HG03565 (cell line): ENCODE measurements at regions not wholly inside any gene's neighbourhood (a gene's known extent, or its start where the extent isn't known, plus 50 kb on each side); places are given as distances from the start of the nearest gene placed in this dataset.

Experiments
- ATAC-seq: cut with Tn5 transposase; IDR thresholded peaks from one replicate; pipeline ENCODE4 v1.9.1; 2021; ENCODE audit warnings: mild to moderate bottlenecking, moderate library complexity; ENCODE audit not compliant: unreplicated experiment

- no peak for ATAC-seq
Measured at GRCh38 chr3:174639970-174640369, 219.2 kb upstream of the NAALADL2 start.

GRCh38 chr3:174640932-174641331 is 218.2 kb upstream of the NAALADL2 start:
- no peak for ATAC-seq

GRCh38 chr3:174644287-174644686 is 214.8 kb upstream of the NAALADL2 start:
- no peak for ATAC-seq

- ATAC-seq, result no peak
Measured at GRCh38 chr3:174651951-174652350, 207.2 kb upstream of the NAALADL2 start.

- ATAC-seq, result no peak
Measured at GRCh38 chr3:174659511-174659910, 199.6 kb upstream of the NAALADL2 start.

GRCh38 chr3:174662653-174663052 is 196.5 kb upstream of the NAALADL2 start:
- no peak for ATAC-seq

- ATAC-seq, result no peak
Measured at GRCh38 chr3:174667386-174667785, 191.7 kb upstream of the NAALADL2 start.

- ATAC-seq, result no peak
Measured at GRCh38 chr3:174675406-174675805, 183.7 kb upstream of the NAALADL2 start.

GRCh38 chr3:174681784-174682183 is 177.3 kb upstream of the NAALADL2 start:
- no peak for ATAC-seq

- ATAC-seq, result no peak
Measured at GRCh38 chr3:174685796-174686195, 173.3 kb upstream of the NAALADL2 start.

- no peak for ATAC-seq
Measured at GRCh38 chr3:174697310-174697709, 161.8 kb upstream of the NAALADL2 start.

GRCh38 chr3:174700736-174701135 is 158.4 kb upstream of the NAALADL2 start:
- ATAC-seq, result no peak

GRCh38 chr3:174710612-174711011 is 148.5 kb upstream of the NAALADL2 start:
- no peak for ATAC-seq

- no peak for ATAC-seq
Measured at GRCh38 chr3:174715386-174715785, 143.7 kb upstream of the NAALADL2 start.

- ATAC-seq, result no peak
Measured at GRCh38 chr3:174716956-174717505, 142.1 kb upstream of the NAALADL2 start.

GRCh38 chr3:174720717-174721116 is 138.4 kb upstream of the NAALADL2 start:
- ATAC-seq, result no peak

- ATAC-seq, result no peak
Measured at GRCh38 chr3:174725303-174725702, 133.8 kb upstream of the NAALADL2 start.

- no peak for ATAC-seq
Measured at GRCh38 chr3:174737966-174738365, 121.2 kb upstream of the NAALADL2 start.

GRCh38 chr3:174749143-174749542 is 110.0 kb upstream of the NAALADL2 start:
- ATAC-seq, result no peak

- ATAC-seq, result no peak
Measured at GRCh38 chr3:174755833-174756829, 103.0 kb upstream of the NAALADL2 start.

- ATAC-seq, result no peak
Measured at GRCh38 chr3:174758943-174759342, 100.2 kb upstream of the NAALADL2 start.

GRCh38 chr3:174767406-174767805 is 91.7 kb upstream of the NAALADL2 start:
- ATAC-seq, result no peak
